ENCODE measurements at regions not wholly inside any gene's neighbourhood (a gene's known extent, or its start where the extent isn't known, plus 50 kb on each side); places are given as distances from the start of the nearest gene placed in this dataset.
"Not testable (repeated sequence)": the region's sequence is repeated elsewhere in the genome, so short reads cannot be mapped to it uniquely, and the experiment has no call there.

GRCh38 chr3:13140596-13140995 lies 67.4 kb upstream of the IQSEC1 start:
- no peaks in the 10 kb centered on the region for H3K27me3 ChIP-seq (ENCODE audit: low read length)
- no peak overlapping the region for H2AFZ ChIP-seq (ENCODE audit: low read length)
- H3K9me2 ChIP-seq (replicated peaks; ENCODE audit: insufficient read depth, low read length) = no peaks in the 10 kb centered on the region
- no peak overlapping the region for H3K27ac ChIP-seq (ENCODE audit: low read length)
- no peak overlapping the region for H3K4me2 ChIP-seq (ENCODE audit: low read depth, low read length, poor library complexity, severe bottlenecking)
- H4K20me1 ChIP-seq (ENCODE audit: insufficient read depth, low read depth, low read length) = peaks cover 81% of the 10 kb centered on the region
- no peak for DNase-seq
- H3K36me3 ChIP-seq (ENCODE audit: insufficient read depth, low read length) = no peaks in the 10 kb centered on the region
- H3K9ac ChIP-seq (ENCODE audit: low read length) = no peak overlapping the region
- H3K9me3 ChIP-seq (ENCODE audit: low read length) = no peaks in the 10 kb centered on the region
- H3K79me2 ChIP-seq (ENCODE audit: low read length) = no peaks in the 10 kb centered on the region
- H3K4me3 ChIP-seq (ENCODE audit: low read length) = no peak overlapping the region
- no peaks in the 10 kb centered on the region for H3K4me1 ChIP-seq (ENCODE audit: low read length)

- DNase-seq = peak; percentile 54
- no peak overlapping the region for H3K27ac ChIP-seq (ENCODE audit: low read length)
- H3K9me3 ChIP-seq (ENCODE audit: low read length) = no peaks in the 10 kb centered on the region
- H3K9ac ChIP-seq (ENCODE audit: low read length) = no peak overlapping the region
- no peaks in the 10 kb centered on the region for H3K36me3 ChIP-seq (ENCODE audit: insufficient read depth, low read length)
- H3K27me3 ChIP-seq (ENCODE audit: low read length) = no peaks in the 10 kb centered on the region
- H3K79me2 ChIP-seq (ENCODE audit: low read length) = no peaks in the 10 kb centered on the region
- peaks cover 82% of the 10 kb centered on the region for H4K20me1 ChIP-seq (ENCODE audit: insufficient read depth, low read depth, low read length)
- H3K4me3 ChIP-seq (ENCODE audit: low read length) = no peak overlapping the region
- no peaks in the 10 kb centered on the region for H3K9me2 ChIP-seq (replicated peaks; ENCODE audit: insufficient read depth, low read length)
- no peak overlapping the region for H3K4me2 ChIP-seq (ENCODE audit: low read depth, low read length, poor library complexity, severe bottlenecking)
- no peak overlapping the region for H2AFZ ChIP-seq (ENCODE audit: low read length)
- H3K4me1 ChIP-seq (ENCODE audit: low read length) = no peaks in the 10 kb centered on the region
These were observed 66.3 kb upstream of the IQSEC1 start for GRCh38 chr3:13139471-13140065.

- H3K4me1 ChIP-seq (ENCODE audit: low read length) = no peaks in the 10 kb centered on the region
- no peaks in the 10 kb centered on the region for H3K9me2 ChIP-seq (replicated peaks; ENCODE audit: insufficient read depth, low read length)
- H3K4me3 ChIP-seq (ENCODE audit: low read length) = no peak overlapping the region
- H3K9ac ChIP-seq (ENCODE audit: low read length) = no peak overlapping the region
- H3K27me3 ChIP-seq (ENCODE audit: low read length) = no peaks in the 10 kb centered on the region
- H2AFZ ChIP-seq (ENCODE audit: low read length) = no peak overlapping the region
- H3K27ac ChIP-seq (ENCODE audit: low read length) = no peak overlapping the region
- no peaks in the 10 kb centered on the region for H3K36me3 ChIP-seq (ENCODE audit: insufficient read depth, low read length)
- peaks cover 78% of the 10 kb centered on the region for H4K20me1 ChIP-seq (ENCODE audit: insufficient read depth, low read depth, low read length)
- no peaks in the 10 kb centered on the region for H3K79me2 ChIP-seq (ENCODE audit: low read length)
- H3K9me3 ChIP-seq (ENCODE audit: low read length) = no peaks in the 10 kb centered on the region
- no peak for DNase-seq
- H3K4me2 ChIP-seq (ENCODE audit: low read depth, low read length, poor library complexity, severe bottlenecking) = no peak overlapping the region
These were observed 65.6 kb upstream of the IQSEC1 start for GRCh38 chr3:13138833-13139145.

- no peaks in the 10 kb centered on the region for H3K36me3 ChIP-seq (ENCODE audit: insufficient read depth, low read length)
- no peak overlapping the region for H3K4me2 ChIP-seq (ENCODE audit: low read depth, low read length, poor library complexity, severe bottlenecking)
- peaks cover 76% of the 10 kb centered on the region for H4K20me1 ChIP-seq (ENCODE audit: insufficient read depth, low read depth, low read length)
- no peak overlapping the region for H2AFZ ChIP-seq (ENCODE audit: low read length)
- no peak overlapping the region for H3K9ac ChIP-seq (ENCODE audit: low read length)
- no peak for DNase-seq
- no peaks in the 10 kb centered on the region for H3K9me3 ChIP-seq (ENCODE audit: low read length)
- H3K9me2 ChIP-seq (replicated peaks; ENCODE audit: insufficient read depth, low read length) = no peaks in the 10 kb centered on the region
- no peaks in the 10 kb centered on the region for H3K79me2 ChIP-seq (ENCODE audit: low read length)
- H3K4me1 ChIP-seq (ENCODE audit: low read length) = no peaks in the 10 kb centered on the region
- H3K4me3 ChIP-seq (ENCODE audit: low read length) = no peak overlapping the region
- no peak overlapping the region for H3K27ac ChIP-seq (ENCODE audit: low read length)
- no peaks in the 10 kb centered on the region for H3K27me3 ChIP-seq (ENCODE audit: low read length)
These were observed 65.0 kb upstream of the IQSEC1 start for GRCh38 chr3:13137941-13138832.

- not testable (repeated sequence) for H3K4me2 ChIP-seq (ENCODE audit: low read depth, low read length, poor library complexity, severe bottlenecking); H3K36me3 ChIP-seq (ENCODE audit: insufficient read depth, low read length); H3K4me3 ChIP-seq (ENCODE audit: low read length); H3K79me2 ChIP-seq (ENCODE audit: low read length); H3K9ac ChIP-seq (ENCODE audit: low read length); H3K27me3 ChIP-seq (ENCODE audit: low read length); H3K9me2 ChIP-seq (replicated peaks; ENCODE audit: insufficient read depth, low read length); H2AFZ ChIP-seq (ENCODE audit: low read length); DNase-seq; H3K4me1 ChIP-seq (ENCODE audit: low read length); H3K27ac ChIP-seq (ENCODE audit: low read length); H3K9me3 ChIP-seq (ENCODE audit: low read length)
- H4K20me1 ChIP-seq (ENCODE audit: insufficient read depth, low read depth, low read length) = peaks cover 71% of the 10 kb centered on the region
These were observed 63.6 kb upstream of the IQSEC1 start for GRCh38 chr3:13136848-13137247.

GRCh38 chr3:13136426-13136825 lies 63.2 kb upstream of the IQSEC1 start:
- Histone ChIP-seq H3K9me3 (ENCODE audit: low read length) (no peaks in the 10 kb centered on the region), H3K27ac (ENCODE audit: low read length) (no peak overlapping the region), H3K36me3 (ENCODE audit: insufficient read depth, low read length) (no peaks in the 10 kb centered on the region), H3K4me1 (ENCODE audit: low read length) (no peaks in the 10 kb centered on the region), H3K9ac (ENCODE audit: low read length) (no peak overlapping the region), H3K4me3 (ENCODE audit: low read length) (no peak overlapping the region), H3K79me2 (ENCODE audit: low read length) (no peaks in the 10 kb centered on the region), H3K9me2 (replicated peaks; ENCODE audit: insufficient read depth, low read length) (no peaks in the 10 kb centered on the region), H2AFZ (ENCODE audit: low read length) (no peak overlapping the region), H3K27me3 (ENCODE audit: low read length) (no peaks in the 10 kb centered on the region), H4K20me1 (ENCODE audit: insufficient read depth, low read depth, low read length) (peaks cover 67% of the 10 kb centered on the region), H3K4me2 (ENCODE audit: low read depth, low read length, poor library complexity, severe bottlenecking) (no peak overlapping the region)
- no peak for DNase-seq

GRCh38 chr3:13135811-13136321 lies 62.6 kb upstream of the IQSEC1 start:
- no peak overlapping the region for H3K4me3 ChIP-seq (ENCODE audit: low read length)
- no peaks in the 10 kb centered on the region for H3K79me2 ChIP-seq (ENCODE audit: low read length)
- H3K9ac ChIP-seq (ENCODE audit: low read length) = no peak overlapping the region
- no peaks in the 10 kb centered on the region for H3K9me3 ChIP-seq (ENCODE audit: low read length)
- H4K20me1 ChIP-seq (ENCODE audit: insufficient read depth, low read depth, low read length) = peaks cover 61% of the 10 kb centered on the region
- H3K27ac ChIP-seq (ENCODE audit: low read length) = no peak overlapping the region
- no peaks in the 10 kb centered on the region for H3K4me1 ChIP-seq (ENCODE audit: low read length)
- no peak overlapping the region for H3K4me2 ChIP-seq (ENCODE audit: low read depth, low read length, poor library complexity, severe bottlenecking)
- no peaks in the 10 kb centered on the region for H3K36me3 ChIP-seq (ENCODE audit: insufficient read depth, low read length)
- no peak for DNase-seq
- H3K27me3 ChIP-seq (ENCODE audit: low read length) = no peaks in the 10 kb centered on the region
- no peak overlapping the region for H2AFZ ChIP-seq (ENCODE audit: low read length)
- no peaks in the 10 kb centered on the region for H3K9me2 ChIP-seq (replicated peaks; ENCODE audit: insufficient read depth, low read length)

- Histone ChIP-seq H3K9ac (ENCODE audit: low read length) (no peak overlapping the region), H3K9me3 (ENCODE audit: low read length) (no peaks in the 10 kb centered on the region), H3K27ac (ENCODE audit: low read length) (no peak overlapping the region), H3K36me3 (ENCODE audit: insufficient read depth, low read length) (no peaks in the 10 kb centered on the region), H3K27me3 (ENCODE audit: low read length) (no peaks in the 10 kb centered on the region), H2AFZ (ENCODE audit: low read length) (no peak overlapping the region), H3K9me2 (replicated peaks; ENCODE audit: insufficient read depth, low read length) (no peaks in the 10 kb centered on the region), H3K4me3 (ENCODE audit: low read length) (no peak overlapping the region), H3K4me1 (ENCODE audit: low read length) (no peaks in the 10 kb centered on the region), H3K4me2 (ENCODE audit: low read depth, low read length, poor library complexity, severe bottlenecking) (no peak overlapping the region), H4K20me1 (ENCODE audit: insufficient read depth, low read depth, low read length) (peaks cover 56% of the 10 kb centered on the region), H3K79me2 (ENCODE audit: low read length) (no peaks in the 10 kb centered on the region)
- DNase-seq = no peak
These were observed 62.1 kb upstream of the IQSEC1 start for GRCh38 chr3:13135251-13135810.

Data from Karpas-422 (cell line).